ENCODE measurements at regions not wholly inside any gene's neighbourhood (a gene's known extent, or its start where the extent isn't known, plus 50 kb on each side); places are given as distances from the start of the nearest gene placed in this dataset.

GRCh38 chrX:104510801-104511200 is 55.2 kb upstream of the IL1RAPL2 start:
- TF ChIP-seq CTCF (conservative IDR thresholded peaks at IDR 0.05; ENCODE audit: low read depth, low read length) (no peak), EZH2 (IDR thresholded peaks at IDR 0.05; ENCODE audit: low read length, unreplicated experiment) (no peak), EZH2phosphoT487 (IDR thresholded peaks at IDR 0.05; ENCODE audit: borderline replicate concordance, low read length) (no peak)
